Lung (tissue), 11 donors: ENCODE measurements at regions not wholly inside any gene's neighbourhood (a gene's known extent, or its start where the extent isn't known, plus 50 kb on each side); places are given as distances from the start of the nearest gene placed in this dataset.

Source experiments
- ATAC-seq: fragments of 200-7000 bp; cut with Tn5 transposase; one replicate; pipeline ENCODE4 v1.9.1; 2020; ENCODE audit warnings: moderate number of reproducible peaks; ENCODE audit not compliant: insufficient read depth, low FRiP score
- DNase-seq, 3 donors: peaks; one replicate each; pipeline ENCODE4 v3.0.0-alpha.2; 2013 to 2017
- H3K27ac ChIP-seq, 2 donors: one replicate each; pipeline ENCODE4 v1.5.1; 2013; ENCODE audit warnings: mild to moderate bottlenecking in 2 of 2, moderate library complexity in 2 of 2, control low read depth in 1 of 2, inconsistent platforms in 1 of 2, low read depth in 1 of 2, low read length in 1 of 2
- H3K27me3 ChIP-seq, 3 donors: one replicate each; pipeline ENCODE4 v1.5.1; 2013; ENCODE audit warnings: low read length in 2 of 3; ENCODE audit not compliant: control insufficient read depth in 3 of 3, insufficient read depth in 3 of 3
- H3K36me3 ChIP-seq, 4 donors: one replicate each; pipeline ENCODE4 v1.5.1; 2013; ENCODE audit warnings: low read length in 4 of 4, mild to moderate bottlenecking in 1 of 4, moderate library complexity in 1 of 4; ENCODE audit not compliant: control insufficient read depth in 4 of 4, insufficient read depth in 4 of 4
- H3K4me1 ChIP-seq, 5 donors: one replicate each; pipeline ENCODE4 v1.5.1; 2013; ENCODE audit warnings: low read length in 5 of 5, mild to moderate bottlenecking in 2 of 5, moderate library complexity in 1 of 5; ENCODE audit not compliant: control insufficient read depth in 5 of 5, insufficient read depth in 5 of 5
- H3K4me3 ChIP-seq: one replicate; pipeline ENCODE4 v1.5.1; 2013; ENCODE audit warnings: mild to moderate bottlenecking, control low read depth, moderate library complexity
- H3K9ac ChIP-seq, 2 donors: one replicate each; pipeline ENCODE4 v1.5.1; 2013; ENCODE audit warnings: low read length in 2 of 2, control low read depth in 1 of 2; ENCODE audit not compliant: insufficient read depth in 1 of 2
- H3K9me3 ChIP-seq, 4 donors: one replicate each; pipeline ENCODE4 v1.5.1; 2013; ENCODE audit warnings: low read length in 3 of 4, mild to moderate bottlenecking in 1 of 4, moderate library complexity in 1 of 4; ENCODE audit not compliant: control insufficient read depth in 4 of 4, insufficient read depth in 3 of 4
- CTCF ChIP-seq: IDR thresholded peaks from 2 replicates; pipeline ENCODE4 v1.5.1; 2012; ENCODE audit warnings: mild to moderate bottlenecking; ENCODE audit errors: control extremely low read depth, extremely low read depth
- WGBS, 2 donors: extraction: QIAGEN DNeasy Blood & Tissue Kit; methylation state at CpG; one replicate each; pipeline ENCODE4 v1.1.7; 2013; 5-methylcytosine and 5-hydroxymethylcytosine counted together
- donor health status: control.
- donor health status: control.
- donor health status: Bipolar disorder and iron deficiency.
- donor health status: healthy.
- donor health status: DM: yes; HTN: yes; CAD: no.

GRCh38 chr18:25830787-25831186 lies 259.6 kb downstream of the SS18 start:
- WGBS, 2 donors, result 85 to 90% methylated on average over 2 of the region's 2 CpGs
- H3K27ac ChIP-seq, result no peak overlapping the region
- DNase-seq, result peak in 2 of 3 donors; percentile 8 to 42
- no peaks in the 10 kb centered on the region for H3K36me3 ChIP-seq
- ATAC-seq, result no peak
- H3K9ac ChIP-seq, result no peak overlapping the region
- TF ChIP-seq CTCF, result no peak
- H3K9me3 ChIP-seq, result no peaks in the 10 kb centered on the region
- H3K4me3 ChIP-seq, result no peak overlapping the region
- H3K27me3 ChIP-seq, result peaks cover 0 to 20% (median 0%) of the 10 kb centered on the region in 3 donors
- peaks cover 0 to 35% (median 11%) of the 10 kb centered on the region in 5 donors for H3K4me1 ChIP-seq

- H3K27me3 ChIP-seq, result peaks cover 0 to 8% (median 0%) of the 10 kb centered on the region in 3 donors
- DNase-seq (peak in 2 of 3 donors; percentile 16 to 24), ATAC-seq (no peak)
- no peak for TF ChIP-seq CTCF
- no peak overlapping the region for H3K4me3 ChIP-seq
- H3K36me3 ChIP-seq, result no peaks in the 10 kb centered on the region
- H3K27ac ChIP-seq, result no peak overlapping the region
- no peak overlapping the region for H3K9ac ChIP-seq
- no peaks in the 10 kb centered on the region for H3K9me3 ChIP-seq
- WGBS, 2 donors, result 54 to 78% methylated on average over 12 to 13 of the region's 13 CpGs
- H3K4me1 ChIP-seq, result peaks cover 0 to 45% (median 11%) of the 10 kb centered on the region in 5 donors
Measured at GRCh38 chr18:25827961-25828561, 262.4 kb downstream of the SS18 start.

GRCh38 chr18:25827228-25827627 lies 263.2 kb downstream of the SS18 start:
- no peak overlapping the region for H3K27ac ChIP-seq
- 71 to 75% methylated on average over 4 of the region's 4 CpGs for whole genome bisulfite sequencing, 2 donors
- peaks cover 0 to 6% (median 0%) of the 10 kb centered on the region in 3 donors for H3K27me3 ChIP-seq
- H3K4me1 ChIP-seq, result peaks cover 0 to 45% (median 11%) of the 10 kb centered on the region in 5 donors
- H3K9me3 ChIP-seq, result no peaks in the 10 kb centered on the region
- no peak overlapping the region for H3K9ac ChIP-seq
- DNase-seq (peak in 2 of 3 donors; percentile 10 to 43), ATAC-seq (no peak)
- no peaks in the 10 kb centered on the region for H3K36me3 ChIP-seq
- no peak overlapping the region for H3K4me3 ChIP-seq
- no peak for TF ChIP-seq CTCF

GRCh38 chr18:25826823-25827222 lies 263.6 kb downstream of the SS18 start:
- TF ChIP-seq CTCF, result no peak
- ATAC-seq, result no peak
- 88% methylated on average over 5 of the region's 5 CpGs for WGBS, 2 donors

More at GRCh38 chr18:25826823-25827222, 263.6 kb downstream of the SS18 start:
- Histone ChIP-seq H3K36me3 (no peaks in the 10 kb centered on the region), H3K27me3 (peaks cover 0 to 6% (median 0%) of the 10 kb centered on the region in 3 donors), H3K9me3 (no peaks in the 10 kb centered on the region), H3K9ac (no peak overlapping the region), H3K27ac (no peak overlapping the region), H3K4me1 (peaks cover 0 to 45% (median 11%) of the 10 kb centered on the region in 5 donors), H3K4me3 (no peak overlapping the region)
- DNase-seq, result no peak
